CD4-positive, alpha-beta T cell treated with Interleukin-12 subunit alpha and Interleukin-12 subunit beta, for 1 hour (primary cell): ENCODE measurements at regions not wholly inside any gene's neighbourhood (a gene's known extent, or its start where the extent isn't known, plus 50 kb on each side); places are given as distances from the start of the nearest gene placed in this dataset.
"Not testable (repeated sequence)": the region's sequence is repeated elsewhere in the genome, so short reads cannot be mapped to it uniquely, and the experiment has no call there.

ENCODE experiments used
- DNase-seq: peaks from one replicate; pipeline ENCODE4 v3.0.0-alpha.2; 2020

GRCh38 chr15:55126111-55126510, 70.6 kb downstream of the RSL24D1 start:
- no peak for DNase-seq

DNA sequence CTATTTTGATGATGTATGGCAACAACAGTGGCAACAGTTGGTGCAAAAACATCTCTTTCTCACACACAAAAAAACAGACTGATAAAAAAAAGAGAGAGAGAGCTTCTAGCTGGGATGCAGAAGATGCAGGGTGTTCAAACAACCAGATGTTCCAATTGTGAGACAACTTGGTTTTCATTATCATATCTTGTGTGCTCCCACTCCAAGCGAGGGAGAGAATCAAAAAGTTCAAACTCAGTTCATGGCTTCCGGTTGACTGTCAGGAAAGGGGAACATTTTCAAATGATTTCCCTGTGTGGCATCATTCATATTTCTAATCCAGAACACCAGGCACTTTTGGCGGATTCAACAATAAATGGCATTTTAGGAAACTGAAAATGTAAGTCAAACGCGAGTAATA, 72.1 kb downstream of the RSL24D1 start:
- DNase-seq, result no peak

GRCh38 chr15:55118344-55118870, 78.3 kb downstream of the RSL24D1 start:
- DNase-seq, result no peak

DNA sequence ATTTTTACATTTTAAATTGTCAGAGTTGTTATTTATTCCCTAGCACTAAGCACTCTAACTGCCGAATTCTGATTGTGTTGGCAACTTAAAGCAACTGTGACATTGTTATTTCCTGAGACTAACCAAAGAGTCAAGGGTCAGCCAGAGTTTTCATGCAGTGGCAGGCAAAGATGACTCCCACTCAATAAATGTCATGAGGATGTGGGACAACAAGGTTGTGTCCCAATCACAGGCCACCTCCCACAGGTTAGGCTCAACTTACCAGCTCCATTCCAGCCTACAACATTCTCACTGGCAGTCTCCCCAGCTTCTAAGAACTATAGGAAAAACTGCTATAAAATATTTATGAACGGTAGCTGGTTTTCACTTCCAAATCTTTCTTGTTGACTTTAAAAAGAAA, 80.1 kb downstream of the RSL24D1 start:
- DNase-seq, result no peak

GRCh38 chr15:55113736-55114135, 83.0 kb downstream of the RSL24D1 start:
- no peak for DNase-seq

DNA sequence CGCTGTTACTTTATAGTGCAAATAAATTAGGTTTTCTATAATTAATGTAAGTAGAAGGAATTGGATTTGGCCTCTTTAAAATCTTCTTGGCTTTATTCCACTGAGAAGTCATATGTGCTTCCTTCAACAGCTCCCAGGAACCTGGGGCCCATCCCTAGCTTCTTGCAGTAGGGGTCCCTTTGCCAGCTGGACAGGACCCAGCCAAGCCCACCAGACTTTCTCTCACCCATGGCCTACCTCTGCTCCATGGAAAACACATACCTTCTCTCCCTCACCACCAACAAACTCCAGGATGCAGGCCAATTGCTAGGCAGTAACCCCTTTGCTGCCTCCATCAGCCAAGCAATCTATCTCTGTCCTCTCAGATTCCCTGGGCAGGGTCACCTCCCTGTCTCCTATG, 84.0 kb downstream of the RSL24D1 start:
- no peak for DNase-seq

DNA sequence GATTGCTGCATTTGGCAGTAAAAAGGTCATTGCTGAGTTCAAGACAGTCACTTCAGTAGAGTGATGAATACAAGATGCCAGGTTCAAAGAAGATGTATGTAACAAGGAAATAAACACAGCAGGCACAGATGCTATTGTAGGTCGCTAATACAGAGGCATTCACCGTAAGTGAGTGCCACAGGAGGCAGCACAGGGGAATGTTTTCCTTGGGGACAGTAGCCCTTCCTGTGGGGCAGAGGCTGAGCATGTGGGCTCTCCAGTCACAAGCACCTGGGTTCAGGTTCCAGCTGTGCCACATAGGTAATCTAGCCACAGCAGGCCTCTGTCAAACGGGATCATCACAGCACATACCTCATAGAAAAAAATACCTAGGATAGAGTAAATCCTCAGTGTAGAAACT, 86.3 kb downstream of the RSL24D1 start:
- no peak for DNase-seq

DNA sequence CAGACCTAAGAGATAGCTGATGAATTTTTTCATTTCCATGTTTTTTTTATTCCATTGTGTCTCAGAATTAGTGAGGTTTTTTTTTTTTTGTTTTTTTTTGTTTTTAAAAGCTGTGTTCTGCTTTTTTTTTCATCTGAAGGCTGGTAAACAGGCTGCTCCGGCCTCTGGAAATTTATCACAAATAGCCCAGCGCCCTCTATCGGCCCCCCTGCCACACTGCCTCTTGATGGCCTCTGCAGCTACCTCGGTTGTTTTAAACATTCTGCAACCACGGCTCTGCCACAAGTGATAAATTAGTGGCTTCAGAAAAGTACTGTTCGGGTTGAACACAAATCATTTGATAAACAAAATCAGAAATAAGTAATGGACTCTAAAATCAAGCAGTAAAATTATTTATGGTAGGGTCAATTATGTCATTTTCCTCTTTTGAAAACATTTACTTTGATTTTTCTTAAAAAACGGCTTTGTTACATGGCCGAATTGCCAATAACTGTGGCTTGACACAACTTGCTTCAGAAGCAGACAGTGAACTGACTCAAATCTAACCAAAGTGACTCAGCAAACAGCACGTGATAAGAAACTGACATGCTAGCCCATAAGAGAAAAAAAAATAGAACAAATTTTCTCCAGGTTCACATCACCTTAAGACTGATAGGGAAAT, 87.8 kb downstream of the RSL24D1 start:
- peak; percentile 42 for DNase-seq

GRCh38 chr15:55108448-55108847, 88.3 kb downstream of the RSL24D1 start:
- DNase-seq, result no peak

- DNase-seq, result no peak
These were observed 90.6 kb downstream of the RSL24D1 start for GRCh38 chr15:55106155-55106554.

DNA sequence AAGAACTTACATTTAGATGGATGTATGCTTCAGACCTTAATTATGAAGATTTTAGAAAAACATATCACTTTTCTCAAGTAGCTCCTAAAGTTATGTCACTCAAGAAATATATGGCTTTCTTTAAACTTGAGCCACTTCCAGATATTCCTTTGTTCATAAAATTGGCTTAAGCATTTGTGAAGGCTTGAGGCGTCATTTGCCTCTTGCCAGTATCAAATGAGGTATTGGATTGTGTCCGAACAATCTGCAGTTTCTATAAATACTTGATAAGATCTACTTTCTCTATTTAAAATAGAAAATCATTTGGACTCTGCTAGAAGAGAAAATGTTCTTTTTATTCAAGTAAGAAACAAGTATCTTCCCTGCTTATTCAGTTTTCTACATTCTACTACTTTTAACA, 102.6 kb downstream of the RSL24D1 start:
- no peak for DNase-seq

GRCh38 chr15:55088207-55088606, 108.5 kb downstream of the RSL24D1 start:
- no peak for DNase-seq

- DNase-seq, result no peak
These were observed 112.1 kb downstream of the RSL24D1 start for GRCh38 chr15:55084673-55085072.

- no peak for DNase-seq
These were observed 112.5 kb downstream of the RSL24D1 start for GRCh38 chr15:55084216-55084615.

DNA sequence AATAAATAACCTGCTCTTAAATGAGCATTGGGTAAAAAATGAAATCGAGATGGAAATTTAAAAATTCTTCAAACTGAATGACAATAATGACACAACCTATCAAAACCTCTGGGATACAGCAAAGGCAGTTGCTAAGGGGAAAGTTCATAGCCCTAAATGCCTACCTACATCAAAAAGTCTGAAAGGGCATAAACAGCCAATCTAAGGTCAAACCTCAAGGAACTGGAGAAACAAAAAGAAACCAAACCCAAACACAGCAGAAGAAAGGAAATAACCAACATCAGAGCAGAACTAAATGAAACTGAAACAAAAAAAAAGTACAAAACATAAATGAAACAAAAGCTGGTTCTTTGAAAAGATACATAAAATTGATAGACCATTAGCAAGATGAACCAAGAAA, 119.7 kb downstream of the RSL24D1 start:
- peak; percentile 13 for DNase-seq

- no peak for DNase-seq
These were observed 122.3 kb downstream of the RSL24D1 start for GRCh38 chr15:55074431-55074830.

DNA sequence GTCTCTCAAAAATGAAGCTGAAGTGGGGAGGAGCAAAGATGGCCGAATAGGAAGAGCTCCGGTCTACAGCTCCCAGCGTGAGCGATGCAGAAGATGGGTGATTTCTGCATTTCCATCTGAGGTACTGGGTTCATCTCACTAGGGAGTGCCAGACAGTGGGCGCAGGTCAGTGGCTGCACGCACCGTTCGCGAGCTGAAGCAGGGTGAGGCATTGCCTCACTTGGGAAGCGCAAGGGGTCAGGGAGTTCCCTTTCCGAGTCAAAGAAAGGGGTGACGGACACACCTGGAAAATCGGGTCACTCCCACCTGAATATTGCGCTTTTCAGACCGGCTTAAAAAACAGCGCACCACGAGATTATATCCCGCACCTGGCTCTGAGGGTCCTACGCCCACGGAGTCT, 132.8 kb downstream of the RSL24D1 start:
- DNase-seq, result not testable (repeated sequence)

DNA sequence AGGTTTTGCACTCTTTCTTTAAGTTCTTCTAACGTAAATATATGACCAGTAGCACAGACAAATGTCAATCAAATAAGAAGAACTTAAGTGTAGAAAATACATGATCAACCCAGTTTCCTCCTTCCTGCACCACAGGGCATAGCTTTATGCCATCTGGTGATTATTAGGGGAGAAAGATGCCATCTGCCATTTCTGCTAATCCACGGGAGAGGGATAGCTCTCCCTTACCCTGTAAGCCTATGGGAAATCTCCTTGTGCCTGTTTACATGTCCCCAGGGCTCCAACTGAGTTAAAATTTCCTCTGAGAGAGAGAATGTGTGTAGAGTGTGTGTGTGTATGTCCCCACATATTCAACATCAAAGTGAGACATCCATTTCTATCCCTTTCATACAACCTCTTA, 135.9 kb downstream of the RSL24D1 start:
- DNase-seq, result no peak

GRCh38 chr15:55056500-55056899, 140.2 kb downstream of the RSL24D1 start:
- DNase-seq, result no peak

GRCh38 chr15:55044162-55044561, 152.6 kb downstream of the RSL24D1 start:
- no peak for DNase-seq

DNA sequence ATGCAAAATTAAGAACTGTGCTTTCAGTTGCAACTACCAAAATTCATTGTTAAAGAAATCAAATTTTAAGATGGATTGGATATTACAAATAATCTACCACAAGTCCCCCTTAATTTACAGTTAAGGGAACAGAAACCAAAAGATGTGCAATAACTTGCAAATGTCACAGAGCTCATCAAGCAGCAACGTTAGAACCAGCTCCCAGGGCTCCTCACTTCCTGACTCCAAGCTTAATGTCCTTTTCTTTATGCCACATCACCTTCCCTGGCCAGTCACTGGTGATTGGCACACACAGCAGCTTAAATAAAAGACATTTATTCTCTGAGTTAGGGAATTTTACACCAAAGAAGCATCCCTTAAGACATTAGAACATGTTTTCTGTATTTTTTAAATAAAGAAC, 159.7 kb downstream of the RSL24D1 start:
- no peak for DNase-seq

- no peak for DNase-seq
These were observed 161.0 kb downstream of the RSL24D1 start for GRCh38 chr15:55035749-55036148.

DNA sequence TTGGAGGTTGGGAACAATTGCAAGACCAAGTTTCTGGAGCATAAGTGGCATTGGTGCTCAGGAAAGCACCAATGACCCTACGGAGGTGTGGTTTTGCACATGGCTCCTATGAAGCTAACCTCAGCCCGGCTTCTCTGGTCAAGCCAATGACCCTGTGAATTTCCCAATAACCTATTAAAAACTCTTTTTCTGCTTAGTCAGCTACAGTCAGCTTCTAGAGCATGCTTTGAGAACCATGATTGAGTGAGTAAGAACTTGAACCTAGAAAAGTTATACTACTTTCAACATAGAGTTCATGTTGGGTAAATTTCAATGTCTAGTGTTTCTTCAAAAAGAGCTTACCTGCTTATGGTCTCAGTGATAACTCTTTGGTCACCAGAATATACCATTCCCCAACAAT, 163.2 kb downstream of the RSL24D1 start:
- DNase-seq, result no peak

GRCh38 chr15:55031727-55032126, 165.0 kb downstream of the RSL24D1 start:
- no peak for DNase-seq

- no peak for DNase-seq
These were observed 170.4 kb downstream of the RSL24D1 start for GRCh38 chr15:55026381-55026780.
